ENCODE measurements at regions not wholly inside any gene's neighbourhood (a gene's known extent, or its start where the extent isn't known, plus 50 kb on each side); places are given as distances from the start of the nearest gene placed in this dataset.

DNA sequence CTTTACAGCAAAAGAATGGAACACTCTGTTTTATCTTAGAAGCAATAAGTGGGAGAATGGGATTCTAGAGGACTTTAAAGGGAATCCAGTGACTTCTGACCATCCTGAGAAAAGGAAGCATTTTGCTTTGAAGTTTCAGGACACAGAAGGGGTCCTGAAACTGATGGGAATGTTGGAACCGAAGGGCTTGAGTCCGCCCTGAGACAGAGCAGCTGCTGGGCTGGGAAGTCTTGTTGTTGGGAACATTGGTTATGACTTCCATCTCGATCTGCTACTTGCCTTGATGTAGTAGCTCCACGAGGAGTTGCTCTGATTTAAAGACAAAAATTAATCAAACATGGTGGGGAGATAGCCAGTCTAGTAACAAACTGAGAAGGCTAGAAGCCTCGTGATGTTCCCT lies 177.6 kb downstream of the JCAD start:
- no peaks in the 10 kb centered on the region for H3K36me3 ChIP-seq (ENCODE audit: control insufficient read depth, insufficient read depth, low read length)
- no peak for DNase-seq (ENCODE audit: low read depth in 2 of 2)
- H3K79me2 ChIP-seq (ENCODE audit: control insufficient read depth, insufficient read depth, low read length), result no peaks in the 10 kb centered on the region
- TF ChIP-seq EZH2 (IDR thresholded peaks at IDR 0.05; ENCODE audit: low read length, missing control alignments) (no peak), CTCF (conservative IDR thresholded peaks at IDR 0.05 in 1 of 2, IDR thresholded peaks at IDR 0.05 in 1 of 2; ENCODE audit: low read depth in 1 of 2, low read length in 2 of 2) (no peak)
- H2AFZ ChIP-seq (ENCODE audit: low read length), result no peak overlapping the region
- H3K27ac ChIP-seq (ENCODE audit: insufficient read depth, low read length), result no peak overlapping the region
- H3K9ac ChIP-seq (ENCODE audit: insufficient read depth, low read length), result no peak overlapping the region
- H3K4me3 ChIP-seq (replicated peaks in 1 of 4; ENCODE audit: control extremely low read depth in 1 of 4, insufficient read depth in 1 of 4, low read depth in 3 of 4, low read length in 4 of 4), result no peak overlapping the region
- H3K9me3 ChIP-seq (ENCODE audit: control insufficient read depth, insufficient read depth, low read depth, low read length), result no peaks in the 10 kb centered on the region
- no peak overlapping the region for H3K4me2 ChIP-seq (ENCODE audit: extremely low read depth, insufficient read depth, low read length)
- peaks cover 11% of the 10 kb centered on the region for H3K27me3 ChIP-seq (ENCODE audit: control insufficient read depth, insufficient read depth, low read length)
- H3K4me1 ChIP-seq (ENCODE audit: control insufficient read depth, extremely low read depth, insufficient read depth, low read length), result no peaks in the 10 kb centered on the region
- no peaks in the 10 kb centered on the region for H4K20me1 ChIP-seq (ENCODE audit: control insufficient read depth, extremely low read depth, insufficient read depth, low read length)

GRCh38 chr10:29881336-29881771 lies 178.0 kb downstream of the JCAD start:
- H3K9ac ChIP-seq (ENCODE audit: insufficient read depth, low read length), result no peak overlapping the region
- no peaks in the 10 kb centered on the region for H4K20me1 ChIP-seq (ENCODE audit: control insufficient read depth, extremely low read depth, insufficient read depth, low read length)
- no peak overlapping the region for H3K4me2 ChIP-seq (ENCODE audit: extremely low read depth, insufficient read depth, low read length)
- no peak overlapping the region for H2AFZ ChIP-seq (ENCODE audit: low read length)
- H3K4me1 ChIP-seq (ENCODE audit: control insufficient read depth, extremely low read depth, insufficient read depth, low read length), result no peaks in the 10 kb centered on the region
- peak in 1 of 2 donors; percentile 51 for DNase-seq (ENCODE audit: low read depth in 2 of 2)
- H3K27ac ChIP-seq (ENCODE audit: insufficient read depth, low read length), result no peak overlapping the region
- H3K9me3 ChIP-seq (ENCODE audit: control insufficient read depth, insufficient read depth, low read depth, low read length), result no peaks in the 10 kb centered on the region
- peaks cover 9% of the 10 kb centered on the region for H3K27me3 ChIP-seq (ENCODE audit: control insufficient read depth, insufficient read depth, low read length)
- TF ChIP-seq EZH2 (IDR thresholded peaks at IDR 0.05; ENCODE audit: low read length, missing control alignments) (no peak), CTCF (conservative IDR thresholded peaks at IDR 0.05 in 1 of 2, IDR thresholded peaks at IDR 0.05 in 1 of 2; ENCODE audit: low read depth in 1 of 2, low read length in 2 of 2) (no peak)
- H3K4me3 ChIP-seq (replicated peaks in 1 of 4; ENCODE audit: control extremely low read depth in 1 of 4, insufficient read depth in 1 of 4, low read depth in 3 of 4, low read length in 4 of 4), result no peak overlapping the region
- H3K36me3 ChIP-seq (ENCODE audit: control insufficient read depth, insufficient read depth, low read length), result no peaks in the 10 kb centered on the region
- no peaks in the 10 kb centered on the region for H3K79me2 ChIP-seq (ENCODE audit: control insufficient read depth, insufficient read depth, low read length)

- peaks cover 6% of the 10 kb centered on the region for H3K27me3 ChIP-seq (ENCODE audit: control insufficient read depth, insufficient read depth, low read length)
- no peak overlapping the region for H3K4me3 ChIP-seq (replicated peaks in 1 of 4; ENCODE audit: control extremely low read depth in 1 of 4, insufficient read depth in 1 of 4, low read depth in 3 of 4, low read length in 4 of 4)
- H3K27ac ChIP-seq (ENCODE audit: insufficient read depth, low read length), result no peak overlapping the region
- no peak for TF ChIP-seq EZH2 (IDR thresholded peaks at IDR 0.05; ENCODE audit: low read length, missing control alignments)
- TF ChIP-seq CTCF (conservative IDR thresholded peaks at IDR 0.05 in 1 of 2, IDR thresholded peaks at IDR 0.05 in 1 of 2; ENCODE audit: low read depth in 1 of 2, low read length in 2 of 2), result no peak
- no peaks in the 10 kb centered on the region for H4K20me1 ChIP-seq (ENCODE audit: control insufficient read depth, extremely low read depth, insufficient read depth, low read length)
- peak in 1 of 2 donors; percentile 65 for DNase-seq (ENCODE audit: low read depth in 2 of 2)
- no peaks in the 10 kb centered on the region for H3K4me1 ChIP-seq (ENCODE audit: control insufficient read depth, extremely low read depth, insufficient read depth, low read length)
- H3K36me3 ChIP-seq (ENCODE audit: control insufficient read depth, insufficient read depth, low read length), result no peaks in the 10 kb centered on the region
- H2AFZ ChIP-seq (ENCODE audit: low read length), result no peak overlapping the region
- H3K4me2 ChIP-seq (ENCODE audit: extremely low read depth, insufficient read depth, low read length), result no peak overlapping the region
- no peak overlapping the region for H3K9ac ChIP-seq (ENCODE audit: insufficient read depth, low read length)
- H3K9me3 ChIP-seq (ENCODE audit: control insufficient read depth, insufficient read depth, low read depth, low read length), result no peaks in the 10 kb centered on the region
- no peaks in the 10 kb centered on the region for H3K79me2 ChIP-seq (ENCODE audit: control insufficient read depth, insufficient read depth, low read length)
Measured at GRCh38 chr10:29880856-29881255, 178.5 kb downstream of the JCAD start.

Measured in fibroblast of lung (primary cell).